Stomach (tissue), 8 donors: ENCODE measurements at regions not wholly inside any gene's neighbourhood (a gene's known extent, or its start where the extent isn't known, plus 50 kb on each side); places are given as distances from the start of the nearest gene placed in this dataset.
A peak's percentile ranks its signal among the peaks of the same experiment; 100 is the strongest.
"Not testable (repeated sequence)": the region's sequence is repeated elsewhere in the genome, so short reads cannot be mapped to it uniquely, and the experiment has no call there.

ENCODE experiments used
- DNase-seq, 2 donors: peaks; one replicate each; pipeline versions ENCODE4 v3.0.0 to v3.0.0-alpha.2; 2013 to 2019
- H3K27ac ChIP-seq, 5 donors: fragments of 200-600 bp in 4 of 5; sonication (generic) in 4 of 5; one replicate each; pipeline ENCODE4 v1.5.1; 2013 to 2019; ENCODE audit warnings: mild to moderate bottlenecking in 1 of 5, moderate library complexity in 1 of 5
- H3K27me3 ChIP-seq, 3 donors: fragments of 200-600 bp; sonication (generic); one replicate each; pipeline ENCODE4 v1.5.1; 2017 to 2019; ENCODE audit warnings: mixed run types in 1 of 3
- H3K36me3 ChIP-seq, 4 donors: fragments of 200-600 bp; sonication (generic); 1 replicate in 3 of 4; 2 replicates in 1 of 4; pipeline ENCODE4 v1.5.1; 2016 to 2019
- H3K4me1 ChIP-seq, 4 donors: fragments of 200-600 bp; sonication (generic); one replicate each; pipeline ENCODE4 v1.5.1; 2016 to 2019
- H3K4me3 ChIP-seq, 4 donors: fragments of 200-600 bp; sonication (generic) in 3 of 4; one replicate each; pipeline ENCODE4 v1.5.1; 2016 to 2019; ENCODE audit warnings: mild to moderate bottlenecking in 1 of 4
- H3K9me3 ChIP-seq, 4 donors: fragments of 200-600 bp; sonication (generic); one replicate each; pipeline ENCODE4 v1.5.1; 2016 to 2019
- CTCF ChIP-seq, 7 experiments: fragments of 450-650 bp in 4 of 7; fragments of 200-600 bp in 3 of 7; sonication (generic) in 3 of 7; IDR thresholded peaks; one replicate each; pipeline ENCODE4 v1.5.1; 2016 to 2019; ENCODE audit warnings: antibody characterized with exemption in 7 of 7, control low read depth in 2 of 7, mild to moderate bottlenecking in 1 of 7
- EP300 ChIP-seq: sonication (generic); formaldehyde crosslinking; IDR thresholded peaks from one replicate; pipeline ENCODE4 v1.6.1; 2017; ENCODE audit warnings: antibody characterized with exemption
- POLR2A ChIP-seq, 4 donors: fragments of 450-650 bp; IDR thresholded peaks; one replicate each; pipeline ENCODE4 v1.6.1; 2016; ENCODE audit warnings: antibody characterized with exemption in 4 of 4, control low read depth in 2 of 4, mild to moderate bottlenecking in 1 of 4, moderate library complexity in 1 of 4
- POLR2AphosphoS5 ChIP-seq, 3 donors: sonication (generic); formaldehyde crosslinking; IDR thresholded peaks; one replicate each; pipeline ENCODE4 v1.6.1; 2016; ENCODE audit warnings: antibody characterized with exemption in 3 of 3
- WGBS, 5 donors: extraction: QIAGEN DNeasy Blood & Tissue Kit in 3 of 5; methylation state at CpG; one replicate each; pipeline versions ENCODE4 v1.1.5 to v1.1.7; 2013 to 2018; 5-methylcytosine and 5-hydroxymethylcytosine counted together
- intact Hi-C: fragments of 100-400 bp; cut with DNase I; formaldehyde crosslinking; loops from one replicate; pipeline ENCODE4 v1.15.1; 2023; ENCODE audit warnings: low total_unique reads
- donor health status: healthy with polysubstance abuse.
- donor health status: Bipolar disorder and iron deficiency.
- donor health status: healthy.

- peak overlapping the region in 3 of 5 donors; percentile 37 to 81 (median 59) for H3K27ac ChIP-seq
- intact Hi-C loops: loop anchor here (10.0 kb wide), 1 partner anchor 71 kb away; the partner anchor contains the start of gene CDON
- no peak for TF ChIP-seq EP300
- TF ChIP-seq POLR2A (IDR thresholded peaks at IDR 0.05): no peak
- no peak for TF ChIP-seq POLR2AphosphoS5 (IDR thresholded peaks at IDR 0.05)
- no peak for TF ChIP-seq CTCF (IDR thresholded peaks at IDR 0.05)
- no peak for DNase-seq
- H3K4me3 ChIP-seq: no peak overlapping the region
- no peaks in the 10 kb centered on the region for H3K9me3 ChIP-seq
- no peaks in the 10 kb centered on the region for H3K36me3 ChIP-seq
- H3K4me1 ChIP-seq: peaks cover 8 to 67% (median 48%) of the 10 kb centered on the region in 4 donors
- peaks cover 0 to 14% (median 8%) of the 10 kb centered on the region in 3 donors for H3K27me3 ChIP-seq
- WGBS, 5 donors: 57 to 60% (median 58%) methylated on average over 20 of the region's 20 CpGs
Observed at GRCh38 chr11:126135235-126136176, 72.8 kb upstream of the CDON start.

- intact Hi-C loops: loop anchor here (10.0 kb wide), 1 partner anchor 70 kb away; the partner anchor contains the start of gene CDON
- H3K27ac ChIP-seq: no peak overlapping the region
- no peak for DNase-seq
- H3K36me3 ChIP-seq: no peaks in the 10 kb centered on the region
- TF ChIP-seq EP300: no peak
- TF ChIP-seq POLR2AphosphoS5 (IDR thresholded peaks at IDR 0.05): no peak
- TF ChIP-seq CTCF (IDR thresholded peaks at IDR 0.05): no peak
- TF ChIP-seq POLR2A (IDR thresholded peaks at IDR 0.05): no peak
- WGBS, 5 donors: 77 to 85% (median 81%) methylated on average over 8 of the region's 8 CpGs
- no peaks in the 10 kb centered on the region for H3K9me3 ChIP-seq
- H3K4me3 ChIP-seq: no peak overlapping the region
- peaks cover 0 to 13% (median 8%) of the 10 kb centered on the region in 3 donors for H3K27me3 ChIP-seq
- peaks cover 2 to 67% (median 49%) of the 10 kb centered on the region in 4 donors for H3K4me1 ChIP-seq
Observed at GRCh38 chr11:126134461-126135155, 71.9 kb upstream of the CDON start.

- Histone ChIP-seq H3K4me3 (no peak overlapping the region), H3K4me1 (peaks cover 0 to 64% (median 45%) of the 10 kb centered on the region in 4 donors), H3K9me3 (no peaks in the 10 kb centered on the region), H3K36me3 (no peaks in the 10 kb centered on the region), H3K27me3 (peaks cover 0 to 13% (median 1%) of the 10 kb centered on the region in 3 donors), H3K27ac (no peak overlapping the region)
- 62 to 83% (median 76%) methylated on average over 3 to 8 of the region's 8 CpGs for WGBS, 5 donors
- DNase-seq: no peak
- intact Hi-C loops: loop anchor here (10.0 kb wide), 1 partner anchor 69 kb away; the partner anchor contains the start of gene CDON
- no peak for TF ChIP-seq POLR2AphosphoS5 (IDR thresholded peaks at IDR 0.05)
- TF ChIP-seq CTCF (IDR thresholded peaks at IDR 0.05): no peak
- TF ChIP-seq POLR2A (IDR thresholded peaks at IDR 0.05): no peak
- no peak for TF ChIP-seq EP300
Observed at GRCh38 chr11:126133901-126134300, 71.2 kb upstream of the CDON start.

GRCh38 chr11:126132319-126132718 lies 69.7 kb upstream of the CDON start:
- intact Hi-C loops: loop anchor here (10.0 kb wide), 1 partner anchor 68 kb away; the partner anchor contains the start of gene CDON
- H3K4me1 ChIP-seq: peaks cover 9 to 67% (median 44%) of the 10 kb centered on the region in 4 donors
- no peaks in the 10 kb centered on the region for H3K36me3 ChIP-seq
- H3K9me3 ChIP-seq: no peaks in the 10 kb centered on the region
- peaks cover 0 to 5% (median 0%) of the 10 kb centered on the region in 3 donors for H3K27me3 ChIP-seq
- peak overlapping the region in 2 of 5 donors; percentile 39 to 58 for H3K27ac ChIP-seq
- DNase-seq: peak; percentile 70 to 91
- WGBS, 5 donors: 33 to 53% (median 52%) methylated on average over 3 of the region's 3 CpGs
- TF ChIP-seq EP300 (no peak), CTCF (IDR thresholded peaks at IDR 0.05) (no peak)
- no peak overlapping the region for H3K4me3 ChIP-seq

DNA sequence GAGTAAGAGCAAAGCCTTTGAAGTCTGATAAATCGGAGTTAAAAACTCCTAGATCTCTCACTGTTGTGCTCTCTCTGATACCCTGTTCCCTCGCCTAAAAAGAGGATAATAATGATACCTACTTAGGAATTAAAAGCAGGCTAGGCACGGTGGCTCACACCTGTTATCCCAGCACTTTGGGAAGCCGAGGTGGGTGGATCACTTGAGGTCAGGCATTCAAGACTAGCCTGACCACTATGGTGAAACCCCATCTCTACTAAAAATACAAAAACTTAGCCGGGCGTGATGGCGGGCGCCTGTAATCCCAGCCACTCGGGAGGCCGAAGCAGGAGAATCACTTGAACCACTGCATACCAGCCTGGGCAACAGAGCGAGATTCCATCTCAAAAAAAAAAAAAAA lies 68.1 kb upstream of the CDON start:
- not testable (repeated sequence) for H3K36me3 ChIP-seq, H3K27me3 ChIP-seq, DNase-seq, H3K4me3 ChIP-seq, H3K9me3 ChIP-seq
- 88 to 92% (median 90%) methylated on average over 11 of the region's 11 CpGs for WGBS, 5 donors
- intact Hi-C loops: loop anchor here (10.0 kb wide), 1 partner anchor 66 kb away; the partner anchor contains the start of gene CDON
- Histone ChIP-seq H3K27ac (peak overlapping the region in 1 of 5 donors; percentile 46), H3K4me1 (peaks cover 9 to 56% (median 39%) of the 10 kb centered on the region in 4 donors)
